Activated T-helper 9 cell treated with anti-CD3 and anti-CD28 coated beads, Interleukin-2, amount 50 U/mL, for 16 hours (primary cell): ENCODE measurements at regions not wholly inside any gene's neighbourhood (a gene's known extent, or its start where the extent isn't known, plus 50 kb on each side); places are given as distances from the start of the nearest gene placed in this dataset.
"Not testable (repeated sequence)": the region's sequence is repeated elsewhere in the genome, so short reads cannot be mapped to it uniquely, and the experiment has no call there.

ENCODE experiments used
- DNase-seq: peaks from one replicate; pipeline ENCODE4 v3.0.0-alpha.2; 2020; ENCODE audit warnings: low read depth

- no peak for DNase-seq
Observed at GRCh38 chrX:140447150-140447549, 57.7 kb downstream of the SOX3 start.

DNA sequence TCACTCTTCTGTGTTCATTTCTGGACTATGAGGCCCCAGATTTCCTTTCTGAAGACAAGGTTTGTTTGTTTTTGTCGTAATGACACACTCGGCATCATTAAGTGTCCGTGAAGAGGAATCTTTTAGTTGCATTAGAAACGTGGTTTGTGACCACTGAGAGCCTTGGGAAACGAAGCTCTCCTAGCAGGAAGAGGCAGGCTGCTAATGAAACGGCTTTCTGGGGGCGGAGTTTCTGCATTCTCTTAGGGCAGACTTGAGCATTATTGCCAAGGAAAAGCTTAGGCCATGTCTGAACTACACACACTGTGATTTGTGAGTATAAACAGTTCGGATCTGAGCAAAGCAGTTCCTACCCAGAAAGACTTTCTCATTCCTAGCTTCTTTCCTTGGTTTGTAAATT is 64.0 kb downstream of the SOX3 start:
- no peak for DNase-seq

DNA sequence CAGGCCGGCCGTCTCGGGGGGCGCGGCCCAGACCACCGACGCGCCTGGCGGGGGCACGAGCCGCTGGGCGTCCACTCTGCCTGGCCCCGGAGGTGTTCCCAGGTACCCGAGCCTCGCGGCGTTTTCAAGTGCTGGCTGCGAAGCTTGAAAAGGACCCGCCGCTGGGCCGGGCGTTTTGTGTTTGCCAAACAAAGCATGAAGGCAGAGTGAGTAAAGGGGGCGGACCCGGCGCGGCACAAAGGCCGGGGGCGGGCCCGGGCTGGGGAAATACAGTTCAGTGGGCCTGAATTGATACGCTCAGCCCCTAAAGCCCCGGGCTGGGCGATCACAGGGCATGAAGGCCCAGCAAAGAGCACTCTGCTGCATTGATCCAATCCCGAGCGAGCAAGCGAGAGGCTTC is 65.4 kb downstream of the SOX3 start:
- DNase-seq: no peak

GRCh38 chrX:140434347-140434746 is 70.5 kb downstream of the SOX3 start:
- DNase-seq: no peak

GRCh38 chrX:140433582-140433981 is 71.3 kb downstream of the SOX3 start:
- no peak for DNase-seq

DNA sequence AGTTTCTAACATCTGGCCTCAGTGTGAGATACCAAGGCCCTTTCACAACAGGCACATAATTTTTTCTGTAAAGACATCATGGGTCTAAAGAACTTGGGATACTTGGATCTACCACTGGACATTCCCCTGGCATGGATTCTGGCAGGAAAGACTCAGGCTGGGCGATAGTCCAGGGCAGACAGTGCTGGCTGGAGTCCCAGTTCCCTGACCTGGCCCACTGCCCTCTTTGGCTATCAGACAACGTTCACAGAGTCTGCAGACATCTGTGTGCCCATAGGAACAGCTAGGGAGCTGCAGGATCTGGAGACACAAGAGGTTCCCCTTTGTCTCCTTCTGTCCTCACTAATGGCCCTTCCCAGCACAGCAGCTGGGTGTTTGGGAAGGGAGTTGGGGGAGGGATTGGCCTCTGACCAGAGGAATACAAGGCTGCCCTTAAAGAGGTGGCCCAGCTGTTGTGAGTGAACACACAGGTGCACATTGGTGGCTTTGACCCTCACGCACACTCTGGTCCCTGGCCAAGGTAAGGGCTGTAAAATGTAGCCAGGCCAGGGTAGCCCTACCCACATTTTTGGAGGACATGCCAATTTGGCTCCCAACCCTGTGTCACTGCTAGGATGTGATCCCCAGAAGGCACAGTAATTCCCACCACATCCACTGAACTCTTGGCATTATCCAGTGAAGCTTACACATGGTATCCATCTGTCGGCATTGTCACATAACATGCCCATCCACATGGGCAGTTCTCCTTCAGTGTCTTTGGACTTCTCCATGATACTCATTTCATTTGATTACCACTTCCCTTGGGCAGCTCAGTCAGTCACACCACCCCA is 72.3 kb downstream of the SOX3 start:
- no peak for DNase-seq

GRCh38 chrX:140431521-140431920 is 73.3 kb downstream of the SOX3 start:
- no peak for DNase-seq

- no peak for DNase-seq
Observed at GRCh38 chrX:140425712-140426395, 79.0 kb downstream of the SOX3 start.

GRCh38 chrX:140422501-140422900 is 82.4 kb downstream of the SOX3 start:
- no peak for DNase-seq

DNA sequence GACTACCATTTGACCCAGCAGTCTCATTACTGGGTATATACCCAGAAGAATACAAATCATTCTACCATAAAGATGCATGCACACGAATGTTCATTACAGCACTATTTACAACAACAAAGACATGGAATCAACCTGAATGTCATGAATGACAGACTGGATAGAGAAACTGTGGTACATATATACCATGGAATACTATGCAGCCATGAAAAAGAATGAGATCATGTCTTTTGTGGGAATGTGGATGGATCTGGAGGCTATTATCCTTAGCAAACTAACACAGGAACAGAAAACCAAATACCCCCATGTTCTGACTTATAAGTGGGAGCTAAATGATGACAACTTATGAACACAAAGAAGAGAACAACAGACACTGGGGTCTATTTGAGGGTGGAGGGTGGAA is 102.7 kb downstream of the SOX3 start:
- DNase-seq: not testable (repeated sequence)

- not testable (repeated sequence) for DNase-seq
Observed at GRCh38 chrX:140396326-140396725, 108.5 kb downstream of the SOX3 start.

- no peak for DNase-seq
Observed at GRCh38 chrX:140393507-140393906, 111.4 kb downstream of the SOX3 start.

DNA sequence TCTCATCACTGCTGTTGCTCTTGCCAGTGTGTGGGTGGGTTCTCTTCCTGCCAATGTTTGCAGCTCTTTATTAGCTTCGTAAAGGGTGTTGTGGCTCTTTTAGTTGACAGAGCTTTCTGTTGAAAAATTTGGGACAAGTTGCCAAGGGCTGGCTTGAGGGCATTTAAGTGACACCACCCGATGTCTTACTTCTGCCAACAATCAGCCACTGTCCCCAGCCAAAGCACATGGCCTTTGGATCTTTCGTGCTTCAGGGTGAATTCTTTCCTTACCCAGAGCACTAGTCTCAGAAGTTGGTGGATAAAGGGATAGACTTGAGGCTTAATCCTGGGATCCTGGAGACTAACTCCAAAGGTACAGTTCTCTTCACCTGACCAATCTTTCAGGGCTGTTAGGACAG is 113.6 kb downstream of the SOX3 start:
- DNase-seq: no peak

GRCh38 chrX:140389331-140389730 is 115.5 kb downstream of the SOX3 start:
- no peak for DNase-seq

DNA sequence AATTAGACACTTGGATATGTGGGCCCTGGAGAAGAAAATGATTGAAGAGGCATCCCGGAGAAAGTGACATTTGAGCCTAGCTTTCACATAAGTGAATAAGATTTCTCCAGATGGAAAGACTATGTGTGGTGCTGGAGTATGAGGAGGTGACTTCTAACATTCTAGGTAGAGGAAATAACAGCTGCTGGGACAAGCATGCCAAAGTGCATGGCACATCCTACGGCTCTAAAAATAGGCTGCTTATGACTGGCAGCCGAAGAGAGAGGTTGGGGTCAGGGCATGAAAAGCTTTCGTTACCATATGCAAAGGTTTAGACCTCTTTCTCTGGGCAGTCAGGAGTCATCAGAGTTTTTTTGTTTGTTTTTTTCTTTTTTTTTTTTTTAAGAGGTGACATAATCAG is 142.0 kb downstream of the SOX3 start:
- no peak for DNase-seq

- DNase-seq: no peak
Observed at GRCh38 chrX:140360924-140361323, 143.9 kb downstream of the SOX3 start.

- no peak for DNase-seq
Observed at GRCh38 chrX:140360284-140360683, 144.6 kb downstream of the SOX3 start.

DNA sequence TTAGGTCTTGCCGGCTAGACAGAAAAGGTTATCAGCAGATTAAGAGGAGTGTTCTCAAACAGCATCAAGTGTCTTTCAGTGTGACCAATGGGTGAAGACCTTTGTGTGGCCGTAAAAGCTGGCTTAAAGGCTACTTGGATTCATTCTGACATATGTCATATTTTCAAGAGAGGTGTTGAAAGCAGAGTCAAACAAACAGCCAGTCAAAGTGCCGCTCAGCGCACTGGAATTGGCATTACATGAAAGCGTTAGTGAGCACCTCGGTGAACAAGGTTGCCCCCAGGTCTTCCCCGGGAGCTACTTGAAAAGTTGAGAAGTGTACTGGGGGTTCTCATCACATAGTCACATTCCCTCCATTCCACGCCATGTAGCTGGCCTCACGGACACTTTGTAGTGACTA is 148.9 kb downstream of the SOX3 start:
- DNase-seq: no peak

DNA sequence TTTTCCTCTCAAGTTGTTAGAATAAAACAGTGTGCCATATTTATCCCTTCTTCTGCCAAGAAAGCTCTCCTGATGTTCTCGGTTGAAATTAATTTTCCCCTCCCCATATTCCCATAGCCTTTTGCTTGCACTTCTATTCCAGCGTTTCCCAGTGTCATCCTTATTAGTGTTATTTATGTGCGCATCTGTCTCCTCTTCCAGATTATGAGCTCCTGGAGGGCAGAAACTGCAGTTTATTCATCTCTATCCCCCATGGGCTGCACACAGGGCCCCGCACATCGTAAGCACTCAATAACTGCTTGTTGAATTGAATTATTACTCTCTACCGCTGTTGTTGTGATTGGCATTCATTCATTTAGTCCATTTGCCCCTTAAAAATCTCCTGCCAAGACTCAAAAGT is 149.4 kb downstream of the SOX3 start:
- DNase-seq: no peak

DNA sequence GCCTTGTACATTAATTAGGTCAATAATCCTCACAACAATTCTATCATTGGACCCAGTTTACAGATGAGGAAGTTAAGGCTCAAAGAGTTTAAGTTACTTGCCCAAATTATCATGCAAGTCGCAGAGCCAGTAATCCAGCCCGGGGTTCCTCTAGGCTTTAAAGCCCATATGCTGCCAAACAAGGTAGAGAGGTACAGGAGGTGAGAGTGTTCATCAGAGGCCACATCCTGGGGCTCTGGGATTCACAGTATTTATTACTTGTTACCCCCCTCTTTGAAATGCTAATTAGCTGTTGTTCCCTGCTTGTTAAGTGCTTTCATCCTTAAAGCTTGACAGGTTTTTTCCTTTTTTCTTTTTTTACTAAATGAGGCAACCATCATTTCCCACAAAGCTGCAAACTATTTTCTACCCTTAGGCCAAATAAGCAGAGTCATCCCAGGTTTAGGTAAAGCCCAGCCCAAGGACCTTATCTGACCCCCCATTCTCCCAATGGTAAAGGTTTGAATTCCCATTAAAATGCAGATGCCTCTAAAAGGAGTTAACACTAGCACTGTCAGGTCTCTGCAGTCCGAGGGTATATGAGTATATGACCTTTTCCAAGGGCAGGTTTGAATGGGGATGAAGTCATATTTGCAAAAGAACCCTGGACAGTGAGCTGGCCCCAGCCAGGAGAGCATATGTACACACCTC is 150.3 kb downstream of the SOX3 start:
- no peak for DNase-seq

DNA sequence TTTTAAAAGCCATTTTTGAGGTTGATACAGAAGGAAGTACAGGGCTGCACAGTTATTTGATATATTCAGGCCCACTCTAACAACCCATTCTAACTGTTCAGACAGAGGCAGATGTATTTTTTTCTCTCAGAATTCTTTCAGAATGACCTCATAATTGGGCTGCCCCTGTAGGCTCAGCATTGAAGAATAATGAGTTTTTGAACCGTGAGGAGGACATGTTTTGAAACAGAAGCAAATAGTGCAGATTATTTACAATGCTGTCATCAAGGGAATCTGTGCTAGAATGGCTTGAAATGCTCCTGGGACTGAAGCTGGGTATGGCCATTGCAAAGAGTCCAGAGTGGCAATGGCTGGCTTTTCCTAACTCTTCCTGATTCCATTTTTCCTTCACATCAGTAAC is 158.1 kb downstream of the SOX3 start:
- no peak for DNase-seq

DNA sequence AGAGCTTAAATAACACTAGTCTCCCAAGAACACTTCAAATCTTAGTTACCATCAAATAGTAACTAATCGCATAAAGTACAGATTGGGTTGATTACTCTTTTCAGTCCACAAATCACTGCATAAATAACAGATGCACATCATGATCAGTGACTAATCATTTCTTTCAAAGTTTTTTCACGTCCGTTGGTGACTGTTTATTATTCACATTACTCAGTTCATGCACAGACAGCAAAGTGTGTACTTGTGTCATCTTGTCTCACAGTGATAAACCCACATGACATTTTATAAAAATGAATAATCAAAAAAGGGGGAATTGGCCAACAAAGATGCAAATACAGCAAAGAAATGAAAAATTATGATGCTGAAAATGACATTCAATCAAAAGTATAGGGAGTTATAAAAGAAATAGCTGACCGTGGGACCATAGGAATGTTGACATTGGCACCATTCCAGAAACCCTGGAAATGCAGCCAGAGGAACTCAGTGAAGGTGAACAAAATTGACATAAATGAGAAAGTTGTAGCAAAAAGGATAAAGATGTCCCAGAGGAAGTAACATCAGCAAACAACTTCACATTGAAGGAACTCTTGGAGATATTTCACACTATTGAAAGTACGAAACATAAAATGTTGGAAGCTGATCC is 161.5 kb downstream of the SOX3 start:
- no peak for DNase-seq

DNA sequence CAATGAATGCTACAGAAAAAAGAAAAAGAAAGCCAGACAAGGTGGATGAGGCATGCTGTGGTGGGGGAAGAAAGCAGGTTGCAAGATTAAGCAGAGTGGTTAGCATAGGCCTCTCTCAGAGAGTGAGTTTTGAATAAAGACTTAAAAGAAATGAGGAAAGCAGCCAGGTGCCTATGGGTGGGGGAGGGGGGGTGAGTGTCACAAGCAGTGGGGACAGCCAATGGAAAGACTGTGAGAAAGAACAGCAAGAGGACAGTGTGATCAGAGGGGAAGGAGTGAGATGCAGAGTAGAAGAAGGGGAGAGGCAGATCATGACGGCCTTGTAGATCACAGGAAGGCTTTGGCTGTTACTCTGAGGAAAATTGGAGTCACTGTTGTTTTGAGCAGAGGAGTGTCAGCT is 162.5 kb downstream of the SOX3 start:
- DNase-seq: no peak
